ENCODE measurements at regions not wholly inside any gene's neighbourhood (a gene's known extent, or its start where the extent isn't known, plus 50 kb on each side); places are given as distances from the start of the nearest gene placed in this dataset.

DNA sequence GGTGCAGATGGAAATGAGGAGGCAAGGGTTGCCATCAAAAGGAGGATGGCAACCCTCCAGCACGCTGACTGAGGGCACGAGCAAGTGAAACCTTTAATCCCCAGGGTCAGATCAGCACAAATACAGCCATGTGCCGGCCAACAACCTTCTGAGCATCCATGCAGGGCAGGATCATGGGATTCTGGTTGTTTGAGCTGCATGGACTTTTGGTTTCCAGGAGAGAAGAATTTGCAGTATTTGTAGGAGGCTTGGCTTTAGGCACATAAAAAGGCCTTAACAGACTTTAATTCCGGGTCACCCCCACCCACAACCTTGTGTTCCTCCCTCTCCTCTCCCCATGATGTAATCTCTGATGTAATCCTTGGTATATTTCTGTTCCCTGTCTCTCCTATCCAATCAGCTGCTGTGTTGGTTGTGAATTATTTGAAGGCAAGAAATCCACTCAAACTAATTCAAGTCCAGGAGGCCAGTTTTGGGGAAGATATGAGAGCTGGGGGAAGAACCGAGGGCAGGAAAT lies 254.3 kb downstream of the SHQ1 start:
- DNase-seq (ENCODE audit: low read depth in 2 of 3, low spot score in 1 of 3) = no peak

DNA sequence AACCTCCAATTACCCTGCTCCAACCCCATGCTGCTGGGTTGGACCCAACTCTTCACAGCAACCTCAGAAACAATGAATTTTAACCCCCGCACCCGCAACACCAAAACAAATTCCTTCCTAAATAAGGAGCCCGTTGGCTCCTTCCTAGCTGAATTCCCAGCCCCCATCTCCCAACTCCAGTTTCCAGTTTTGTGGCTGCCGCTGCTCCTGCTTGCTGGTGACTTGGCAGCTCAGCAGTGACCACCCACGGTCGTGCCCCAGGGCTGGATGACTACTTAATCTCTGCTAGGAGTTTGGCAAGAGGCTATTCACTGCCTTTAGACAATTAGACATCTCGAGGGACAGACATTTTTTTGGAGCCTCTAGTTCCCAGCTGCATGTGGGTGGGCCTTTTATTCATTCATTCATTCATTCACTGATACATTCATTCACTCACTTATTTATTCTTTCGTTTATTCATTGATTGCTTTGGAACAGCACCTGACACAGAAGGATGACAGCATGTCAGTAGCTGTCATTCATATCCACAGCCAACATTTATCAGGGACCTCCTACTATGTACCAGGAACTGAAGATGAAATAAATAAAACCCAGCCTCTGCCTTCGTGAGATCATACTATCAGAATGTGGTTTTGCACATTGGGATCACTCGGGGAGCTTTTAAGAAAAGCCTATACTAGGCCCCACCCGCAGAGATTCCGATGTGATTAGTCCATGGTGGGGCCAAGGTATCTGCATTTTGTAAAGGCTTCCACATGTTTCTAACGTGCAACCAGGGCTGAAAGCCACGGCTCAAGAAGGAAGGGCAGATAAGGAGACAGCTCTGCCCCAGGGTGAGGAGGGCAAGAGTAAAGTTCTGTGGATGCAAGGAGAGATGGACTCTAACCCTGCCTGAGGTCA lies 256.5 kb downstream of the SHQ1 start:
- DNase-seq (ENCODE audit: low read depth in 2 of 3, low spot score in 1 of 3) = no peak

DNA sequence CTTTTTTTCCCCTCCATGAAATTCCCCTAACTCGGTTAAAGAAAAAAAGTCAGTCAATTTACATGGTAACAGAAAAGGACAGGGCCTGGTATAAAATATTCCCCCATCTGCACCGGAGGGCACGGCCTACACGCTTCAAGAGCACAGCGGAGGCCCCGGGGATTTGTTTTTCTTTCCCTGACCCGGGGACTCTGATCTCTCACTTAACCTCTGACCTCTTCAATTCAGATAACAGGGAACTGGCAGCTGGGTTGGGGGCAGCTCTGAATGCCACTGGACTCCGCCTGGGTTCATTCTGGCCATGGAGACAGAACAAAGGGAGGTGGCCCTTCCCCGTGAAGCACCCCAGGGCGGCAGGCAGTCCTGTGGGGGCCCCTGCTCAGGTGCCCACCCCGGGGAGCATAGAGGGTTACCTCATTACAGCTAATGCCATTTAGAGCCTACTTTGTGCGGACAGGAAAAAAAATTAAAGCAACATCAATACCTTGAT lies 257.5 kb downstream of the SHQ1 start:
- DNase-seq (ENCODE audit: low read depth in 2 of 3, low spot score in 1 of 3) = no peak

DNA sequence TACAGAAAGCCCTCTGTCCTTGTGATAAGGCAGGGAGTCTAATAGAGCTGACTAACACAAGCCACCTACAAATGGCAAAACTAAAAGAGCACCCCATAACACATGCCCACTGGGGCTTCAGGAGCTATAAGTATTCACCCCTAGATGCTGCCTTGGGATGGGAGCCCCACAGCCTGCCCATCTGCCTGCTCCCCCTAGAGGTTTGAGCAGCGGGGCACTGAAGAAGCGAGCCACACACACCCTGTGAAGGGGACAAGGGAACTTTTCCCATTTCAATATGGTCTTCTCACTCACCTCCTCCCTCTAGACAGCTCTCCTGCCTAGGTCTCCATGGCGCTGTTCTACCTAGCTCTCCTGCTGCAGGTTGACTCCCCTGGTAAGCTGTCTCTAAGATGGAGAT lies 261.0 kb downstream of the SHQ1 start:
- no peak for DNase-seq (ENCODE audit: low read depth in 2 of 3, low spot score in 1 of 3)

DNA sequence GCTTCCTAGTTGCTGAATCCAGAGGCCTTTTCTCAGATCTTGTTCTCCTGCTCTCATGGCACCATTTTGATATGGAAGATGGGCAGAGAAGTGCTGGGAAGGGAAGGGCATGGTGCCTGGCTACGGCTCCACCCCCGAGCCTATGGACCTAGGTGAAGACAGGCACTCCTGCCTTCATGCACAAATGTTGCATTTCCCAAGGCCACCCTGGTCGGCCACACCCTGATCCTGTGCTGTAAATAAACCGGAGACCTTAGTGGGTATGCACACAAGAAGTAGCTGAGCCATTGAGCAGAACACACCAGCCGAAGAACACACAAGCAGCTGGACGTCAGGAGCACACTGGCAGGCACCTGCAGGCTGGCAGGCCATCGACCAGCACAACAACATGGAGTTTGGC lies 261.6 kb downstream of the SHQ1 start:
- DNase-seq (ENCODE audit: low read depth in 2 of 3, low spot score in 1 of 3) = no peak

DNA sequence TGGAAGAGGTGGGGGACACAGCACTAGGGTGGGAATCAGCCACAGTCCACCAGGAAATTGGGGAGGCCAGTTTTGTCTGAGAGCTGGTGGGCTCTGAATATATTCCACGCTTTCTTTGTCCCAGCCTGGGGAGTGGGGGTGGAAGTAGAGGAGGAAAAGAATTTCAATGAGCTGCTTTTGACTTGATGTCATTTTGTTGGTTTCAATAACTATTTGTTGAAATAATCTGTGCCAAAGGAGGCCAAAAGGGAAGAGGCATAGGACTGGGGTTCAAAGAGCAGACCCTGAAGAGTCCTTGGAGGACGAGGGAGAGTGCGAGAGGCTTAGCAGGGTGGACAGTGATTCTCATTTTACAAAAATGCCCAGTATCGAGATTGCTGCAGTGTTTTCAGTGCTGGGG lies 262.3 kb downstream of the SHQ1 start:
- no peak for DNase-seq (ENCODE audit: low read depth in 2 of 3, low spot score in 1 of 3)

DNA sequence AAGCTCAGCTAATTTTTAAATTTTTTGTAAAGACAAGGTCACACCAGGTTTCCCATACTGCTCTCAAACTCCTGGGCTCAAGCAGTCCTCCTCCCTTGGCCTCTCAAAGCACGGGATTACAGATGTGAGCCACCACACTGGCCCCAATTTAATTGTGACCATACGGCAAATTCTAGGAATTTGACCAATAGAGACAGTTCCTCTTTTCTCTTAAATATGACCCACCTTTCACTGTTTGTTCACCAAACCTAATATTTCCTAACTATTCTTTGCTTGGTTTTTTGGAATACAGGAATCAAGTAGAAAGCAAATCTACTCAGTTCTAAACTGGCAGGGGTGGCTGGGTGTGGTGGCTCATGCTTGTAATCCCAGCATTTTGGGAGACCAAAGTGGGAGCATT lies 264.0 kb downstream of the SHQ1 start:
- no peak for DNase-seq (ENCODE audit: low read depth in 2 of 3, low spot score in 1 of 3)

DNA sequence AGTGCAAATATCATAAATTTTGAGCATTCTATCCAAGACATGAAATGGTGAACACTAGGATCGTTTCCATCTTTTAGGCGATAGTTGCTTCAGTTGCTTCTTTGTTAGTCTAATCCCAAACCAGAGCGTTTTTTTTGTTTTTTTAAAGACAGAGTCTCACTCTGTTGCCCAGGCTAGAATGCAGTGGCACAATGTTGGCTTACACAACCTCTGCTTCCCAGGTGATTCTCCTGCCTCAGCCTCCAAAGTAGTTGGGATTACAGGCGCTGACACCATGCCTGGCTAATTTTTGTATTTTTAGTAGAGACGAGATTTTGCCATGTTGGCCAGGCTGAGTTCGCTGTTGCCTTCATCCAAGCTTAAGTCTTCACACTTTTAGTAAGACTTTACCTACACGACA lies 265.3 kb downstream of the SHQ1 start:
- DNase-seq (ENCODE audit: low read depth in 2 of 3, low spot score in 1 of 3) = no peak

DNA sequence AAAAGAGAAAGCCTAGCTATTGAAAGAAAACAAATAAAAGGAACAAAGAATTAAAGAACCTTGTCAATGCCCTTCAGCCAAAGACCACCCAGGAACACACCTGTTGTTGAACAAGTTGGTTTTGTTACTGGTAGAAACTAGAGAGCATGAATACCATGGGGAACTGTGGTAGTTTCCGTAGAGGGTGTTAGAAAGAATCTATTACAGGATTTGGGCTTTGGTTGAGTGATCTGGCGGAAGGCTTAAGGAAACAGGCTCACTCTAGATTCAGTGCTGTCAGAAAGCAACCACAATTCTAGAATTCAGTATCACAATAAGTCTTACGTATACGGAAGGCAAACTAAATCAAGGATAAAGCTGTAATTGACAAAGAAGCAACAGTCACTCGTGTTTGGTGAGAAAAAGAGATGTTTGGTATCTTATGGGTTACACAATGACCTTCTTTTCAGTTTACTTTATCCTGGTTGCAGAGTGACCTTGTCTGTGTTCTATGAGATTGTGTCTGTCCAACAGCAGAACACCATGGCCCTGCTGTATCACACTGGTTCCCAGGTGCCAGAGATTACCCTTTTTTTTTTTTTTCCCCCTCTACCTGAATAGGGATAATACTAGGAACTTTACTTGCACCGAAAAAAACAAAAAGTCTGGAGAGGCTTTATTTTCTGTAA lies 265.9 kb downstream of the SHQ1 start:
- no peak for DNase-seq (ENCODE audit: low read depth in 2 of 3, low spot score in 1 of 3)

DNA sequence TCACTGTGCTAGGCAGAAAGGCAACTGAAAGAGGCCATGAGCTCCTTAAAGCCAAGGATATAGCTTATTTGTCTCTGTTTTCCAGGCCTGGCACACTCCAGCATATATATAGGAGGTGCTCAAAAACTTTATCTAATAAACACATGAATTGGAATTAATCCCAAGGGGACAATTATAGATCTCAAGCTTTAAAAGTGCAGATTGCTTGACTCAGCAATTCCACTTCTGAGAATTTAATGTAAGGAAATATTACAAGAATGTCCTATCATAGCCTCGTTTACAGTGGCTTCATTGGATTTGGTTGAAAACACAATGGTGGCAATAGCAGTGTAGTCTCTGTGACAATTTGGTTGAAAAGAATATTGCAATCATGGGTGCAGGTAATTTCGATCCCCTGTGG lies 267.3 kb downstream of the SHQ1 start:
- DNase-seq (ENCODE audit: low read depth in 2 of 3, low spot score in 1 of 3) = no peak

DNA sequence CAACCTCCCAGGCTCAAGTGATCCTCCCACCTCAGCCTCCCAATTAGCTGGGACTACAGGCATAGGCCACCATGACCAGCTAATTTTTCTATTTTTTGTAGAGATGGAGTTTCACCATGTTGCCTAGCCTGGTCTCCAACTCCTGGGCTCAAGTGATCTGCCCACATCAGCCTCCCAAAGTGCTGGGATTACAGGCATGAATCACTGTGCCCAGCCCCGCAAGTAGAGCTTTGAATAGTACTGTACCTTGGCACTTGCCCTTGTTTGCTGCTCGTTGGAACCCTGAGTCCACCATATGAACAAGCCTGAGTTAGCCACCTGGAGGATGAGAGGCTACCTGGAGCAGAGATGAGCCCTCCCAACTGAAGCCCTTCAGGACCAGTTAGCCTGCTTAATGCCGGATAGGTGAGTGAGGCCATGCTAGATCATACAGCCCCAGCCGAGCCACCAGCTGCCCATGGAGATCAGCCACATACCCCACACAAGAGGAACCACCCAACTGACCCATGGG lies 267.9 kb downstream of the SHQ1 start:
- no peak for DNase-seq (ENCODE audit: low read depth in 2 of 3, low spot score in 1 of 3)

DNA sequence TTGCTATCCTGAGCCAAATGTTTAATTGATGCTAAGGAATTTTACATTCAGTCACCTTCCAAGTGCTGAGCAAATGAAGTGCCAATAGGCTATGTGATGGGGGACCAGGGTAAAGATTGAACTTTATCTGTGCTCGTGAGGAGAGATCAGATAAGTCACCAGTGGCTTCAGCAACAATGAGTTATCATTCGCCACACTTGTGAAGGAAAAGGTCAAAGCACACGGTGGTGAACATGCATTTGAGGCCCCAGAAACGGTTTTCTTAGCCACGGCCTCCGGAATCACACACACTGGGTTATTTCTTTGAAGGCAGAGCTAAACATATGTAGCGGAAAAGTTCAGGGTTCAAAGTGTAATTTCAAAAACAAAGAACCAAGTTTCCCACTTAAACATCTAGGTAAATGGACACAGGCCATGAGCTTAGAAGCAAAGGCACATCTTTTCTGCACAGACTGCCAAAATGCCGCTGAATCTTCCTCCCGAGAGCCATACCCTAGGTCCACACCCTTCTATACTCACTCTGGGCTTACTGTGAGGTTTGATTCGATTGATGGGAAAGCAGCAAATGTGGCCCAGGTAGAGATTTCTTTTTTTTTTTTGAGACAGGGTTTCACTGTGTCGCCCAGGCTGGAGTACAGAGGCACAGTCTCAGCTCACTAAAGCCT lies 268.5 kb downstream of the SHQ1 start:
- DNase-seq (ENCODE audit: low read depth in 2 of 3, low spot score in 1 of 3) = no peak

DNA sequence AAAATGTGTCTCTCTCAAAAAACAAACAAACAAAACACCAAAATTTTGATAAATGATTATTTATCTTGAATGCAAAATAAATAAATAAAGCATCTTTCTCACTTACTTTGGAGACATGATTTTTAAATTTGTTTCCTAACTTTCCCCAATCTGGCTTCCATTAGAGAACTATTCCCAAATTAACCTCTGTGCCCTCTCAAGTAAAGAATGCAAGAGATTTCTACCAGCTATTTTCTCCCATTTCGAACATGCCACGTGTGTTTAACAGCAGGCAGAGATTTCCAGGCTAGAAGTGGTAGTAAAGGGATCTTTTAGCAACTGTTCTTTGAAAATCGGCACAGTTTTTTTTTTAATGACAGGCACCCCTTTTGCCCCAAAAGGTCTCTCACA lies 269.1 kb downstream of the SHQ1 start:
- DNase-seq (ENCODE audit: low read depth in 2 of 3, low spot score in 1 of 3) = no peak

DNA sequence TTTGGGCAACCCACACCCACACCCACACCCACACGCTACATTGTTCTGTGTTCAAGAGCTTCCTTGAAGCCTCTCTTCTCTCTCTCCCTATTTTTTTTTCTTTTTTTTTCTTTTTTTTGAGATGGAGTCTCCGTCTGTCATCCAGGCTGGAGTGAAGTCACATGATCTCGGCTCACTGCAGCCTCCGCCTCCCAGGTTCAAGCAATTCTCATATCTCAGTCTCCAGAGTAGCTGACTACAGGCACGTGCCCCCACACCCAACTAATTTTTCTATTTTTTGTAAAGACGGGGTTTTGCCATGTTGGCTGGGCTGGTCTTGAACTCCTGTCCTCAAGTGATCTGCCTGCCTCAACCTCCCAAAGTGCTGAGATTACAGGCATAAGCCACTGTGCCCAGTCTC lies 271.1 kb downstream of the SHQ1 start:
- no peak for DNase-seq (ENCODE audit: low read depth in 2 of 3, low spot score in 1 of 3)

DNA sequence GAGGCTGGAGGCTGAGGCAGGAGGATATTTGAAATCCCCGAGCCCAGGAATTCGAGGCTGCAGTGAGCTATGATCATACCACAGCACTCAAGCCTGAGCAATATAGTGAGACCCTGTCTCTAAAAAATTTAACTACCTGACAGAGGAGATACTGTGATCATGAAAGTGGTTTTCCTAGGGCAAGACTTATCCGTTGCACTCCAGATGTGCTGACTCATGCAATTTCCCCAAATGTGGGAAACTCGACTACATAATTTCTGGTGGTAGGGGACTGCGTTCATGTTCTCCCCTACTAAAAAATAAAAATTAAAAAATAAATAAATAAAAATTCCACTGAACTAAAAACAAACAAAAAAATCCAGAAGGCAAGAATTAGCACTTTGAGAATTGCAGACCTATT lies 271.7 kb downstream of the SHQ1 start:
- DNase-seq (ENCODE audit: low read depth in 2 of 3, low spot score in 1 of 3) = no peak

DNA sequence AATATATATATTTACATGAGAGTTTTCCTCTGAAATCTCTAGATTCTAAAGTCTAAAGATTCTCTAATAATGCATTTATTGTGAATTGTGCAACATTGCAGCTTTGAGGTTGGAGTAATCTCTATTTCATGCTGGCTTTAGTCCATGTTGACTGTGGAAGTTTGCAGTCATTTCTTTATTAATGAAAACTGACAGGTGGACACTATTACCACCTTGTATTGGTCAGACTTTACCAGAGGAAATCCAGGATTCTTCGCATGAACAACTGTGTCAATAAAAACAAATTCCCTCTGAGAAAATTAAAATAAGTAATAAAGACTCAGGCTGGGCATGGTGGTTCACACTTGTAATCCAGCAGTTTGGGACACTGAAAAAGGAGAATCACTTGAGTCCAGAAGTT lies 274.1 kb downstream of the SHQ1 start:
- DNase-seq (ENCODE audit: low read depth in 2 of 3, low spot score in 1 of 3) = no peak

DNA sequence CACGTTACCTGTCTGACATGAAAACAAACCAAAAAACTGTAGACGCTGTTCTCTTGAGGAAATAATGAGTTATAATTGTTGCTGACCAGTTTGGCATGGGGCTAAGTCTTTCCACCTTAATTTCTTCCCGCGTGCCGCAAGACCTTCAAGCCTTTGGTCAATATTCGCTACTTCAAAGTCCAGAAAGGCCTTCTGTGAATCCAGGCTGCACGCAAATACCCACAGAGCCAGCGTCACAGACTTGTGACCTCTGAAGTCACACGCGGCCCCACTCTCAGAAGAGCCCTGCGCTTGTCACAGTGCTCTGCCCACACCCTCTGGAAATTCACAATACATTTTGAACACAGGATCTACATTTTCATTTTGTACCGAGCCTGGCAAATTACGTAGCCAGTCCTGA lies 275.2 kb downstream of the SHQ1 start:
- no peak for DNase-seq (ENCODE audit: low read depth in 2 of 3, low spot score in 1 of 3)

DNA sequence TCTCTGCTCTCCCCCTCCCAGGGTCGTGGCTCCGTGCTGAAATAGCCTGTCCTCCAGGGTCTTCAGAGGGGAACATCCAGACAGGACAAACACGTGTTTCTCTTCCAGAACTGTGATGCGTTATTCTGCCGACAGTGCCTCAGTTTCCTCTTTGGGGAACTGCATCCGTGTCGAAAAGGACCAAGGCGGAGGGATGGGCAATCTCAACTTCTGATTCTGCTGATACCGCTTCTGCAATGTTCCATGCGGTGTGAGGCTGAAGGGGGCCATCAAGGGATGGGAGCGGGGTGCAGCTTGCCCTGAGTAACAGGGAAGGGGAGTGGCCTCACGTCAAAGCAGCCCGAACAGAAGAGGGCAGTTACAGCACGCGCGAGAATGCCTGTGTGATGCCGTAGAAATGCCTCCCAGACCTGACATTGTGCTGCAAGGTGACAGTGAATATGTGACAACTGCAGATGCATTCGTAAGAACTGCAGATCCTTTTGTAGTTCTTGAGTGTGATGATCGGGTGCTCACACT lies 275.7 kb downstream of the SHQ1 start:
- DNase-seq (ENCODE audit: low read depth in 2 of 3, low spot score in 1 of 3) = no peak

DNA sequence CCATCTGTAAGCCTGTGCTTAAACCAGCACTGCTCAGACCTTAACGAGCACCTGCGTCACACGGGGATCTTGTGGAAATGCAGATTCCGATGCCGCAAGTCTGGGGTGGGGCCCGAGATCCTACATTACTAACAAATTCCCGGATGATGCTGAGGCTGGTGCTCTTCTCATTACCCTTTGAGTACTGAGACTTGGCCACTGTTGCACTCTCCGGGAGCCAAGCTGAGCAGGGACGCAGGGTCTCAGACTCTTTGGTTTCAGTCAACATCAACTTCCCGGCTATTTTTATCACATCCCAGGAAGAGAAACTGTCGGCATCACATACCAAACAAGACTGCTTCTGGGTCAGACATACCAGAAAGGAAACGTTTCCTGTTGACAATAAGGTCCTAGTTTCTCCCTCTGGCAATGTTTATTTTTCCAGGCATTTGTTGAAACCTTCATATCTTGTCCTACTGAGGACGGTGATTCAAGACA lies 276.6 kb downstream of the SHQ1 start:
- DNase-seq (ENCODE audit: low read depth in 2 of 3, low spot score in 1 of 3) = no peak

DNA sequence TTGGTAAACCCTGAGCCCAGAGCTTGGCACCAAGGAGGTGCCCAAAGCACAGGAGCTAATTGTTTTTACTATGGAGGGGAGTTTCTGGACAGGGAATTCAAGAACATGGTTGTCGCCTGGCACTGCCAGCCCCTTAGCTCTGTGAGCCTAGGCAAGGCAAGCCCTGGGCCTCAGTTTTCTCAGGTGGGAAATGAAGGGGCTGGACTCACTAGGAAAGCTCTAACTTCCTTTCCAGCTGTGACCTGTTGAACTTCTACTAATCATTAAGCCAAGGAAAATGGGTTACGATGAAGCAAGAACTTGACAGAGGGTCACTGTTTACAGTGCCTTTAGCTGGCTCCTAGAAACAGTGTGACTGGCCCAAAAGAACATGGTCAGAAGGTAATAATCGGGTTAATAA lies 277.2 kb downstream of the SHQ1 start:
- DNase-seq (ENCODE audit: low read depth in 2 of 3, low spot score in 1 of 3) = no peak

DNA sequence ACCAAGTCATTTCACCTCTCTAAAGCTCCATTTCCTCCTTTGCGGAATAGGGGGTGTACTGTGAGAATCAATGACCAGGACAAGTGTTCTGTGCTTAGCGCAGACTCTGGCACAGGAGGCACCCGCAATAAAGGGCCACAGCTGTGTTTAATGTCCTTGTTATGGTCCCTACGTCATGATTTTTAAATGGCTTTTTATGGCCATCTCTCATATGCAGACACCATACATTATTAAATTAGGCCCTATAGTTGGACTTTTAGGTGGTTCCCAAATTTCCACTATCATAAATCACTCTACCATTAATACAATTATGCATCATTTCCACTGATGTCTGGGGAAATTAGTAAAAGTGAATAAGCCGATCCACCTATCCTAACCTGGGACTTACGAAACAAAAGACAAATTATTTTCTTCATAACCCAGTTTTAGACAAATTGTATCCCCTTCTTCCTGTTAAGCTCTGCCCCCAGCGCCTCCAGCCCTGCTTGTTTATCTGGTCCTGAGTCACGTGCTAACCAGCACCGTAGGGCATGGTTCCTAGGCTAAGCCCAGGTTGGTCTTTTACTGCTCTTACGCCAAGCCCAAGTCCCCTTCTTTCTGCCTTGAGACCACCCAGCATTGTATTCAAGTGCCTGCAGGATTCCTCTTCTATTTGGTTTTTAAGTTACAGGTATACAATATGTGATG lies 278.3 kb downstream of the SHQ1 start:
- DNase-seq (ENCODE audit: low read depth in 2 of 3, low spot score in 1 of 3) = no peak
